MM.1S (cell line): ENCODE measurements at regions not wholly inside any gene's neighbourhood (a gene's known extent, or its start where the extent isn't known, plus 50 kb on each side); places are given as distances from the start of the nearest gene placed in this dataset.

Source experiments
- DNase-seq: peaks from one replicate; pipeline ENCODE4 v3.0.0-alpha.2; 2015
- H2AFZ ChIP-seq: fragments of 300-600 bp; sonication (generic); 2 replicates; pipeline ENCODE4 v1.6.0; 2016; ENCODE audit warnings: antibody characterized with exemption, low read length
- H3F3A ChIP-seq: fragments of 300-600 bp; sonication (generic); 2 replicates; pipeline ENCODE4 v1.6.1; 2016; ENCODE audit warnings: mild to moderate bottlenecking, antibody characterized with exemption, low read length, moderate library complexity, mixed read lengths; ENCODE audit not compliant: insufficient read depth
- H3K27ac ChIP-seq: fragments of 300-600 bp; sonication (generic); 2 replicates; pipeline ENCODE4 v1.5.1; 2016; ENCODE audit warnings: mild to moderate bottlenecking, low read length
- H3K27me3 ChIP-seq: fragments of 300-600 bp; sonication (generic); replicated peaks from 2 replicates; pipeline ENCODE4 v1.6.0; 2016; ENCODE audit warnings: low read length; ENCODE audit not compliant: insufficient read depth
- H3K36me3 ChIP-seq: fragments of 300-600 bp; sonication (generic); replicated peaks from 2 replicates; pipeline ENCODE4 v1.6.1; 2016; ENCODE audit warnings: mild to moderate bottlenecking, low read length, mixed read lengths; ENCODE audit not compliant: insufficient read depth
- H3K4me1 ChIP-seq: fragments of 300-600 bp; sonication (generic); 2 replicates; pipeline ENCODE4 v1.6.1; 2016; ENCODE audit warnings: low read length, mixed read lengths
- H3K4me2 ChIP-seq: fragments of 300-600 bp; sonication (generic); 2 replicates; pipeline ENCODE4 v1.6.0; 2016; ENCODE audit warnings: low read depth, low read length
- H3K4me3 ChIP-seq: fragments of 300-600 bp; sonication (generic); 2 replicates; pipeline ENCODE4 v1.5.1; 2016; ENCODE audit warnings: low read length, mixed read lengths
- H3K79me2 ChIP-seq: fragments of 300-600 bp; sonication (generic); 2 replicates; pipeline ENCODE4 v1.6.1; 2016; ENCODE audit warnings: mixed run types, low read length, mixed read lengths
- H3K9ac ChIP-seq: fragments of 300-600 bp; sonication (generic); 2 replicates; pipeline ENCODE4 v1.6.1; 2016; ENCODE audit warnings: low read length, mixed read lengths
- H3K9me2 ChIP-seq: fragments of 300-600 bp; sonication (generic); replicated peaks from 2 replicates; pipeline ENCODE4 v1.6.1; 2016; ENCODE audit warnings: mild to moderate bottlenecking, low read length, mixed read lengths; ENCODE audit not compliant: insufficient read depth
- H3K9me3 ChIP-seq: fragments of 300-600 bp; sonication (generic); replicated peaks from 2 replicates; pipeline ENCODE4 v1.6.1; 2016; ENCODE audit warnings: mild to moderate bottlenecking, low read length, mixed read lengths; ENCODE audit not compliant: insufficient read depth
- H4K20me1 ChIP-seq: fragments of 300-600 bp; sonication (generic); 2 replicates; pipeline ENCODE4 v1.6.1; 2016; ENCODE audit warnings: mild to moderate bottlenecking, low read length, moderate library complexity, mixed read lengths; ENCODE audit not compliant: insufficient read depth
- CTCF ChIP-seq: fragments of 300-600 bp; sonication (generic); IDR thresholded peaks from 2 replicates; pipeline ENCODE4 v1.5.1; 2016; ENCODE audit warnings: antibody characterized with exemption, low read length, mixed read lengths
- EZH2 ChIP-seq: fragments of 300-600 bp; sonication (generic); optimal IDR thresholded peaks from 2 replicates; pipeline ENCODE3; 2017; ENCODE audit warnings: low read depth, mild to moderate bottlenecking, antibody characterized with exemption, low read length, mixed read lengths
- EZH2phosphoT487 ChIP-seq: fragments of 300-600 bp; sonication (generic); IDR thresholded peaks from 2 replicates; pipeline ENCODE4 v1.6.1; 2018; ENCODE audit warnings: antibody characterized with exemption, low read length

- no peak overlapping the region for H3K9ac ChIP-seq
- no peaks in the 10 kb centered on the region for H3K9me3 ChIP-seq
- no peak overlapping the region for H2AFZ ChIP-seq
- H3K27me3 ChIP-seq, result no peaks in the 10 kb centered on the region
- no peaks in the 10 kb centered on the region for H4K20me1 ChIP-seq
- no peak overlapping the region for H3K4me2 ChIP-seq
- H3F3A ChIP-seq, result no peaks in the 10 kb centered on the region
- no peaks in the 10 kb centered on the region for H3K79me2 ChIP-seq
- TF ChIP-seq CTCF (no peak), EZH2 (no peak)
- H3K36me3 ChIP-seq, result no peaks in the 10 kb centered on the region
- H3K9me2 ChIP-seq, result no peaks in the 10 kb centered on the region
- H3K27ac ChIP-seq, result no peak overlapping the region
- DNase-seq, result no peak
- H3K4me1 ChIP-seq, result no peaks in the 10 kb centered on the region
- no peak overlapping the region for H3K4me3 ChIP-seq
These were observed 219.7 kb upstream of the SFSWAP start for GRCh38 chr12:131491155-131491554.

- Histone ChIP-seq H3F3A (no peaks in the 10 kb centered on the region), H4K20me1 (no peaks in the 10 kb centered on the region), H3K27ac (no peak overlapping the region), H3K9me2 (no peaks in the 10 kb centered on the region), H3K79me2 (no peaks in the 10 kb centered on the region), H3K4me2 (no peak overlapping the region), H2AFZ (no peak overlapping the region), H3K4me3 (no peak overlapping the region), H3K36me3 (no peaks in the 10 kb centered on the region), H3K9me3 (no peaks in the 10 kb centered on the region), H3K27me3 (no peaks in the 10 kb centered on the region), H3K4me1 (no peaks in the 10 kb centered on the region), H3K9ac (no peak overlapping the region)
- DNase-seq, result no peak
- TF ChIP-seq EZH2phosphoT487, result no peak
- no peak for TF ChIP-seq EZH2
- no peak for TF ChIP-seq CTCF
These were observed 218.9 kb upstream of the SFSWAP start for GRCh38 chr12:131491916-131492490.

GRCh38 chr12:131493068-131493826 is 217.6 kb upstream of the SFSWAP start:
- TF ChIP-seq EZH2phosphoT487 (no peak), EZH2 (no peak), CTCF (no peak)
- Histone ChIP-seq H2AFZ (no peak overlapping the region), H3K4me1 (no peaks in the 10 kb centered on the region), H3K9me2 (no peaks in the 10 kb centered on the region), H3K27ac (no peak overlapping the region), H3K79me2 (no peaks in the 10 kb centered on the region), H3F3A (no peaks in the 10 kb centered on the region), H4K20me1 (no peaks in the 10 kb centered on the region), H3K27me3 (no peaks in the 10 kb centered on the region), H3K4me2 (no peak overlapping the region), H3K9me3 (no peaks in the 10 kb centered on the region), H3K4me3 (no peak overlapping the region), H3K9ac (no peak overlapping the region), H3K36me3 (no peaks in the 10 kb centered on the region)
- no peak for DNase-seq
